ENCODE measurements at regions not wholly inside any gene's neighbourhood (a gene's known extent, or its start where the extent isn't known, plus 50 kb on each side); places are given as distances from the start of the nearest gene placed in this dataset.
"Not testable (repeated sequence)": the region's sequence is repeated elsewhere in the genome, so short reads cannot be mapped to it uniquely, and the experiment has no call there.

DNA sequence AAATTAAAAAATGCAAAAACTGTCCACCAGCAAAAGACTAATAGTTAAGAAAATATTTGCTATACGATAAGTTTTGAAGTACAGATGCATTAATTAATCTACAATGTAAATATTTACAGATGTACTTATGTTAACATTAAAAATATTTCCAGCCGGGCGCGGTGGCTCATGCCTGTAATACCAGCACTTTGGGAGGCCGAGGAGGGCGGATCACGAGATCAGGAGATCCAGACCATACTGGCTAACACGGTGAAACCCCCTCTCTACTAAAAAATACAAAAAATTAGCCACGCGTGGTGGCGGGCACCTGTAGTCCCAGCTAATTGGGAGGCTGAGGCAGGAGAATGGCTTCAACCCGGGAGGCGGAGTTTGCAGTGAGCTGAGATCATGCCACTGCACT is 982.8 kb downstream of the SLC6A15 start:
- DNase-seq (ENCODE audit: low read depth) = not testable (repeated sequence)

DNA sequence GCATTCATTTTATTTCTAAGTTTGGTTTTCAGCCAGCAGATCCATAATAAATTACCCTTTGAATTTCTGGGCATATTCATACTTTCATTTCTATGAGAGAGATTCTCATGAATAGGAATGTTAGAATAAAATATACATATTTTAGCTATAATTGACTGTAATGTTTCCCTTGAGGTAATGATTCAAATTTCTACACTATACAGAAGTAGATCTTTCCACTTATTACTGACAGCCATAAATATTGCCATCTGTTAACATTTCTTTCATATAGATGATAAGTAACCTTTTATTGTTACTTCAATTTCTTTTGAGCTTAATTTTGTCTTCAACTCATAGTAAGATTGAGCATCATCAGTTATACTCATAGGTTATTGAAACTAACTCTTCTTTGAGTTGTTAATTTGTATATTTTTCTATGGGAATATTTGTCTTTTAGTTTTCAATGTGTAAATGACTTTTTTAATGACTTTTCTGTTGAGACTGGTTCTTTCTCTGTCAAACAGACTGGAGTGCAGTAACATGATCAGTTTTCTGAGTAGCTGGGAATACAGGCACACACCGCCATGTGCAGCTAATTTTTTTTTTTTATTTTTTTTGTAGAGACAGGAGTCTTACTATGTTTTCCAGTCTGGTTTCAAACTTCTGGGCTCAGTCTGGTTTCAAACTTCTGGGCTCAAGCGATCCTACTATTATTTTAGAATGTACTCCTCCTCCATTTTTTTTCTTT is 991.6 kb downstream of the SLC6A15 start:
- no peak for DNase-seq (ENCODE audit: low read depth)

DNA sequence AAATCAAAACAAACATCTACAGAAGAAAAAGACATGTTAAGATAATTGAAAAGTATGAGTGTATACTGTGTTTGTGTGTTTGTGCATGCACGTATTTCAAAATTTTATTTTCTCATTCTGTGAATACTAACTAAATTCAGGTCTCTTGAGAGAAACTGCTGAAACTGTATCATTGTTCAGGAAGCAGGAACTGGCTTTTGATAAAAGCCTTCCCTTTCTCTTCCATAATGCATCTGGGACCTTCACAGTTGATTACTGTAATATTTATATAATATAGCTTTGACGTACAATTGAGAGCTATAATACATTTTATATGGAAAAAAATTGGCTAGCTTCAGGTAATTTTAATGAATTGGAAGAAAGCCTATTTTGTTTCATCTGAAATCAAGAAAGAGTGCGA is 993.5 kb downstream of the SLC6A15 start:
- DNase-seq (ENCODE audit: low read depth) = no peak

DNA sequence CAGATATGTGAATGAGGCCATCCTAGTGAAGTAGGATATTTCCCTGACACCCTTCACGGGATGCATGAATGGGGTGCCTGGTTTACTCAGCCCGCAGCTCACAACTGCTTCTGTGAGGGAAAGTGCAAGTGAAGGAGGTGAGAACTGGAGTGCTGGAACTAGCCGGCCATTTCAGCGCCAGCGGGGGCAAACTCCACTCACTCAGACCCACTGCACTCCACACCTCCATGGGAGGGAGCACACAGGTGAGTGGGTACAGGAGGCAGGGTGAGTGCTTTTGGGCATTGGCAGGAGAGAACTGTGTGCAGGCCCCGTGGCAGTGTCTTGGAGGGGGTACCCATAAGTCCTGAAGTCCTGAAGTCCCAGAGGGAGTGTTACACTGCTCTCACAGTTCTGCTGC is 1008.4 kb downstream of the SLC6A15 start:
- DNase-seq (ENCODE audit: low read depth) = no peak

DNA sequence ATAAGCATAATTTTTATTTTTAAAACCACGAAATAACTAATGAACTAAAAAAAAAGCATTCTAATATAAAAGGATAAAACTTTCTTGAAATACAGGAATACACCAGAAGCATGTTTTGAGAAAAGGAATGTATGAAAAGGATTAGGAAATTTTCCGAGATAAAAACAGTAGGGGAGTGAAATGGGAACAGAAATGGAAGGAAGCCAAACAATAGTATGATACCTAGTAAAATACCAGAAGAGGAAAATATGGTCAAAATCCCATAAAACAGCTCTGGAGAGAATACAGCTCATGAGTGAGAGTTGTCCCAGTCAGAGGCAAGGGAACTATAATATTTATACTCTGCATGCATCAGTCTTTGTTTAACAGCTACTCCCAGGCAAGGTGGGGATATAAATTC is 1016.2 kb downstream of the SLC6A15 start:
- DNase-seq (ENCODE audit: low read depth) = no peak

DNA sequence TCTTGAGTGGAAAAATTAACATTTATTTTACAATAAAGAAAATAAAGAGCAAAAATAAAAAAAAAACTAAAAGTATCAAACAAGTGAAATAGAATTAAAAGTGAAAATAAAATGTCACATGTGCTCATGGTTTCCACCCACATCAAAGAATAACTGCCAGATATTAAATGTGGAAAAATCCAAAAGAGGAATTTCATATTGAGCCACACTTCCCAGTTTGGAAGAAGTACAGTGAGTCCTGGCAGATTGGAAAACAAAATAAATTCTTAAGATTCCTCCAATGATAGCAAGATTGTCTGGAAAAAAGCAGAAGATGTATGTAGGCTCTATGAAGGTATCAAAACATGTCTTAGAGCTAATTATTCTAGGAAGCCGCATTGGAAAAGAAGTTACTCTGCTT is 1019.5 kb downstream of the SLC6A15 start:
- DNase-seq (ENCODE audit: low read depth) = no peak

DNA sequence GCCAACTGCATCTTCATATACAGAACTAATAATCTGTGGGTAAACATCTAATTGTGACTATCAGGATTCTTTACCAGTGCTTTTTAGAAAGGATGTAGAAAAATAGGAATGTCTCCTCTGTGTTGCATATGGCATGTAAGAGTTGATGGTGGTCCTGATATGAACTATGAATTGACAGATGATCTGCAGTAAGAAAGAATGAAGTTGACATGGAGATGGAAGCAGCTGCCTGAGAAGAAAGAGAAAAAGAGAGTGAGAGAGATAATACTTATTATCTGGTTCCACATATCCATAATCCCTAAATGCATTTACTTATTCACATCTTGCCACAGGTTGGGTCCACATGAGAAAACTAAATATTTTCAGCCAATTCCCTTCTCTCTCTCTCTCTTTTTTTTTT is 1022.9 kb downstream of the SLC6A15 start:
- no peak for DNase-seq (ENCODE audit: low read depth)

DNA sequence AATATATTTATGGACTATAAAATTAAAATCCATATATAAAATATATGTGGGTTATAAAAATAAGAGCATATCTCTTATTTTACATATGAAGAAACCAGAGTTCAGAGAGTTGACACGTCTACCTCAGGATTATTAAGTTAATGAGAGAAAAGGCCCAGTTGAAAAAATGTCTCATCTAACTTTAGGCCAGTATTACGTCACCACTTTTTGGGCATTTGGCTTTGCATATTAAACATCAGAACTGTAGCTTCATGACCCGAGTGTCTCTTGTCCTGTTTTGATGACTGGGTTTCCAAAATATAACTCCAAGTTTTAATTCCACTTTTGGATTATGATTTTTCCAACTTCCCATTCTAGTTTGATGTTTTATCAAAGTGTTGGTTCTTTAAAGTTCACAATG is 1026.1 kb downstream of the SLC6A15 start:
- no peak for DNase-seq (ENCODE audit: low read depth)

DNA sequence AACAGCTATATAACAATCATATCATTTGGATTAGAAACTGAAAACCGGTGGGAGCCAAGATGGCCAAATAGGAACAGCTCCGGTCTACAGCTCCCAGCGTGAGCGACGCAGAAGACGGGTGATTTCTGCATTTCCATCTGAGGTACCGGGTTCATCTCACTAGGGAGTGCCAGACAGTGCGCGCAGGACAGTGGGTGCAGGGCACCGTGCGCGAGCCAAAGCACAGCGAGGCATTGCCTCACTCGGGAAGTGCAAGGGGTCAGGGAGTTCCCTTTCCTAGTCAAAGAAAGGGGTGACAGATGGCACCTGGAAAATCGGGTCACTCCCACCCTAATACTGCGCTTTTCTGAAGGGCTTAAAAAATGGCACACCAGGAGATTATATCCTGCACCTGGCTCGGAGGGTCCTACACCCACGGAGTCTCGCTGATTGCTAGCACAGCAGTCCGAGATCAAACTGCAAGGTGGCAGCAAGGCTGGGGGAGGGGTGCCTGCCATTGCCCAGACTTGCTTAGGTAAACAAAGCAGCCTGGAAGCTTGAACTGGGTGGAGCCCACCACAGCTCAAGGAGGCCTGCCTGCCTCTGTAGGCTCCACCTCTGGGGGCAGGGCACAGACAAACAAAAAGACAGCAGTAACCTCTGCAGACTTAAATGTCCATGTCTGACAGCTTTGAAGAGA is 1041.5 kb downstream of the SLC6A15 start:
- DNase-seq (ENCODE audit: low read depth) = not testable (repeated sequence)

DNA sequence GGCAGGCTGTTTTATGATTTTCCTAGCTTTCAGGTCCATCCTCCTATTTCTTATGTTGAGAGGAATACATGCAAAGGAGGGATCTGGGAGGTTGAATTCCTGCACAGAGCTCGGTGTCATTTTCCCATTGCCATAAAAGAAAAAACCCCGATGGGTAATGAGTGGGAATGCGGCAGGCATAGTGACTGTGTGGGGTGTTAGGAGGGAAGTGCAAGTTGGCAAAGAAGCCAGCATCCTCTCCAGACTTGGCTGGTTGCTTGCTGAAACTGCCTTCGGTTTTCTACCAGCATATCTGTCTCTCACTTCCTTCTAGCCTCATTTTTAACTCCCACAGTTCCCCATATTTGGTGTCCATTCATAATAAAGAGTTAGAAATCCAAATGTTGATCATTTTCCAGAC is 1046.1 kb downstream of the SLC6A15 start:
- no peak for DNase-seq (ENCODE audit: low read depth)

DNA sequence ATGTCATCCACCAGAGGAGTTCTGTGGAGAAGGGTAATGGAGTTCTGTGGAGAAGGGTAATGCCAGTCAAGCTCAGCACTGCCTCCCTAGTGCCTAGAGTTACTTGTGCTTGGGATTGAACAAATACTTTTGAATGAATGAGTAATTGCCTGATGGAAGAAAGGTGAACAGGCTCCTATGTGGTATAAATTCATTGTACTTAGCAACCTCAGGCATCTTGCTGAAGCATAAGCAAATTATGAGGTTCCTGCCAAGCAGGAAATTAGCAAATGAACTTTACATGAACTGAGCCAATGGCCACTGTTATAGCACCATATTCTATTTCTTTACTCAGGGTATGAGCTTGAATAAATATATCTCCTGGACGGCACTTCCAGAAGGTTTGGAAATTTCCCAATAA is 1047.2 kb downstream of the SLC6A15 start:
- no peak for DNase-seq (ENCODE audit: low read depth)

DNA sequence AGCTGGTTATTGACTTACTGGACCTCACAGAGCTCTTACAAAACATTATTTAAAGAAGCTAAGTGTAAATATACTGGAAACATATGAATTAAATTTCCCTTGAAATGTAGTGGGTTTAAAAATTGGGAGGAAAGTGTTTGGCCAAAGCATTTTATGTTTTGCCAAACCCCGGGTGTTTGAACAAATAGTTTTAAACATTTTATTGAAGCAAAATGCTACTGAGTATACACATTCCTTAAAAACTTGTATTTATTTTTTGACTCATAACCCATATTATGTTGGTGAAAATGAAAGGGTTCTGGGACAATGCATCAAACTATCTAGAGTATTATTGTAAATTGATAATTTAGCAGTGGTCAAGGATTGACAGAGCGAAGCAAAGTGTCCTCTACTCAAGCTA is 1048.5 kb downstream of the SLC6A15 start:
- no peak for DNase-seq (ENCODE audit: low read depth)

DNA sequence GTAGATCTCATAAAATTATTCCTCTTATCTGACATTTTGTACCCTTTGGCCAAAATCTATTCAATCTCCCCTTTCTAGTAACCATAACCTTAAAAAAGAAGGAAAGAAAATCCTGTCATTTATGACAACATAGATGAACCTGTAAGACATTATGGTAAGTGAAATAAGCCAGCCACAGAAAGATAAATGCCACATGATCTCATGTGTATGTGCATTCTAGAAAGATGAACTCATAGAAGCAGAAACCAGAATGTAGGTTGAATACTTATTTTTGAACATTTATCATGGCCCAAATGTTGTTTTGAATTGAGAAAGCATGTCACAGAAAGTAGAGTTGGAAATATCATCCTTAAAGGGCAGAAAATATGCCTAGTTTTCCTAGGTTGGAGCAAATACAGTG is 1053.6 kb downstream of the SLC6A15 start:
- DNase-seq (ENCODE audit: low read depth) = no peak

DNA sequence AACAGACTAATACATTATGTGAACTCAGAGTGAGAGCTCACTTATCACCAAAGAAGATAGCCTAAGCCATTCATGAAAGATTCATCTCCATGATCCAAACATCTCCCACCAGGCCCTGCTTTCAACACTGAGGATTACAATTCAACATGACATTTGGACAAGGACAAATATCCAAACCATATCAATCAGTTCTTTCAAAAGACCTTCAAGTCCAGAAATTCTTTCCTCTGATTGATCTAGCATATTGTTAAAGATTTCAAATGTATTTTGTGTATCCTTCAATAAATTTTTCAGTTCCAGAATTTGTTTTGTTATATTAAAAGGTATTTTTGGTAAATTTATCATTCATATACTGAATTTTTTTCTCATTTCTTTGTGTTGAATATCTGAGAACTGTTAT is 1055.8 kb downstream of the SLC6A15 start:
- no peak for DNase-seq (ENCODE audit: low read depth)

DNA sequence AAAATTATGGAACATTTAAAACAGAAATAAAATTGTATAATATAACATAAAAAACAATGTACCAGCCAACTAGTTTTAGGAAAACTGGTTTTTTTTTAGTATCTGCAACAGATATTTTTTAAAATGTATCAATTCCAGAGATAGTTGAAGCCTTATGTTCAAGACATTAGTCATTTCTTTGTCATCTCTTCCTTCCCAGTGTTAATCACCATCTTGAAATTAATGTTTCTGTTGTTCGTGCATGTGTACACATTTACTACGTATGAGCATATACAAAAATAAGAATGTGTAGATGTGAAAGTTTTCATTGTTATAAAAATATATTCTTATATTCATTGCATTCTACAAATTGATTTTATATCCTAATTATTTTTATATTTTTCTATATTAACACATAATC is 1062.1 kb downstream of the SLC6A15 start:
- DNase-seq (ENCODE audit: low read depth) = no peak

DNA sequence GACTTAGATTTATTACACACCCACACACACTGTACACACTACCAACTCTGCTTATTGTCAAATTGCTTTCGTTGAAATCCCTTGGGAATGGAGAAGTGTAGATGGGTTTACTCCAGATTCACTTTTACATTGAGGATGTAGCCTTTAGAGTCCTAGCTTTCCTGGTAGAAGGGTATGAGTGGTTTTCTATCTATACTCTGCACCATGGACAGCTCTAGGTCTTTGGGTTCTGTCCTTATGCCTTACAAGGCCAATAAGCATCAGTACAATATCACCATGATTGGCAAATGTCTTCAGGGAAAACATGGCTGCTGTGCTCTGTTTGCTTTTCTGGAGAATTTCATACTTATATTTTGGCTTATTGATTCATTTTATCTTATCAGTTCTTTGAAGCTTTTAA is 1063.9 kb downstream of the SLC6A15 start:
- no peak for DNase-seq (ENCODE audit: low read depth)

DNA sequence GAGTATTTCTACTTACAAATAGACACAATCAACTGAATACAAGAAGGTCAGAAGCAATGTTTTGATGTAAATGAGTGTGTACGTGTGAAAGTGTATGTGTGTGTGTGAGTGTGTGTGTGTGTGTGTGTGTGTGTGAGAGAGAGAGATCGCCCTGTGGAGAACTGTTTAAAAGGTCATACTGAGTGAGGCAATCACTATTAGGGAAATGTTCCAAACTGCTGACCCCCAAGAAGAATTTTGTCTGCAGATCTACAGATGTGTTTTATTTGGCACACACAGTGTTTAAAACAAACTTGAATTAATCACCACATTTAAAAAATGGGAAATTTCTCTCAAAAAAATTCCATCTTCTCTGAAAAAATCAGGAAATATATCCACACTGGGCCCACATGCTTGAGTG is 1069.1 kb downstream of the SLC6A15 start:
- no peak for DNase-seq (ENCODE audit: low read depth)

DNA sequence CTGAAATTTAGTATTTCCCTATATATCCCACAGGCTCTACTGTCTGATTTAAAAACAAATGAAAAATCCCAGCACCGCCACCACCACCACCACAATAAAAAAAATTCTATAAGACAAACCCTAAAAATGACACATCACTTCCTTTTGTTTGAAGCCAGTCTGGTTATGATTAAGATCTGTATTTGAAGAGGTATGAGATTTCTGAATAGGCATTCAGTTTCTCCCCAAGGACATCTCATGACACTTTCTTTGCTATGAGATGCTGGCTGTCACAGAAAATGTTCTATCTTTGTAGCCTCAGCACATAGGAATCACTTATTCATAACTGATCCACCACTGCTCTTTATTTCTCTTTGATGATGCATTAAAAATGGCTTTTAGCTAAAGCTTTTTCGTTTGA is 1071.0 kb downstream of the SLC6A15 start:
- DNase-seq (ENCODE audit: low read depth) = no peak

DNA sequence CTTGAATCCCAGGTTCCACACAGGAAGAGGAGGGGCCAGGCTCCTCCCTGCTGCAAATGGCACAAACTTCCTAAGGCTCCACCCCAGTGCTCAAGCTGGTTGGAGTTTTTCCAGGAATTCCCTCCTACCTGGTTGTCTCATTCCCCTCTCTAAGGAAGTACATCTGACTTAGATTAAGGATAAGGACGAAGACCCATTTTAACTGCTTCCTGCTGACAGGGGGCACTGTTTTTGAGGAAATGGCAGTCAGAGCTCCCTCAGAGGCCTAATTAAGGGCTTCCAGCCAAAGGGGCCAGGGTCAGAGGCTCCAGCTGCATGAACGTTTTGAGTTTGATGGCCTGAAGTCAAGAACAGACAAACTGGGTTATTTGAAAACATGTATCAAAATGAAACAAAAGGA is 1084.7 kb downstream of the SLC6A15 start:
- DNase-seq (ENCODE audit: low read depth) = no peak

DNA sequence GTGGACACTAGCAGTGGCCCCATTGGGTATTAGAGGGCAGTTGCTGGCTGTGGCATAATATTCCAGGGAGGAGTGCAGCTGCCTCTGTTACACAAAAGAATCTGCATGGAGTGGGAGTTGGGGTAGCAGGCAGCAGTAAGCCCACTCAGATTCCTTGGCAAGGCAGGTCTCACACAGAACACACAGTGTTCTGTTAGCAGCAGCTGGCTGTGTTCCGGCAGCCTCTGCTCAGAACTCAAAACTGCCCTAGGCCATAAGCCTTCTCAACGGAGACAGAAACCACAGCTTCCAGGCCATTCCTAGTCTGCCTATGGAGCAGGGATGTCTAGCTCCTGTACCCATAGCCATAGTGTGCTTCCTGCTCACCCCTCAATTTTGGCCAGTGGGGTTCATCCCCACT is 1085.4 kb downstream of the SLC6A15 start:
- DNase-seq (ENCODE audit: low read depth) = no peak

DNA sequence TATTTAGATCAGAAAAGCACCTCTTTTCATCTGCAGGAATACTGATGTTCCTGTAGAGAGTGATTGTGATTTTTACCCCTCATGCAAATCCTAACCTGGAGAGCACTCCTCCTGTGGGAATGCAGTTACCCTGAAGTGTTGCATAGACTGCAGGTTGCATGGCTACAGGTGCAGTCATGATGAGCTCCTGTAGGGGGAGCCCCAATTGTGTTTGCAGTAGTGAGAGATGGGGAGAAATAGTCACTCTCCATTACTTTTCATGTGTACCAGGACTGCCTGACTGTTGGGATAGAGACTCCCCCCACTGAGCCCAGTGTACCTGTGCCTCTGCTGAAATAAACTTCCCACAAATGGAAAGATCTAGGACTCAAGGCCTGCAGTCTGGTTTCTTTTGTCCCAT is 1086.5 kb downstream of the SLC6A15 start:
- peak; percentile 2 for DNase-seq (ENCODE audit: low read depth)

DNA sequence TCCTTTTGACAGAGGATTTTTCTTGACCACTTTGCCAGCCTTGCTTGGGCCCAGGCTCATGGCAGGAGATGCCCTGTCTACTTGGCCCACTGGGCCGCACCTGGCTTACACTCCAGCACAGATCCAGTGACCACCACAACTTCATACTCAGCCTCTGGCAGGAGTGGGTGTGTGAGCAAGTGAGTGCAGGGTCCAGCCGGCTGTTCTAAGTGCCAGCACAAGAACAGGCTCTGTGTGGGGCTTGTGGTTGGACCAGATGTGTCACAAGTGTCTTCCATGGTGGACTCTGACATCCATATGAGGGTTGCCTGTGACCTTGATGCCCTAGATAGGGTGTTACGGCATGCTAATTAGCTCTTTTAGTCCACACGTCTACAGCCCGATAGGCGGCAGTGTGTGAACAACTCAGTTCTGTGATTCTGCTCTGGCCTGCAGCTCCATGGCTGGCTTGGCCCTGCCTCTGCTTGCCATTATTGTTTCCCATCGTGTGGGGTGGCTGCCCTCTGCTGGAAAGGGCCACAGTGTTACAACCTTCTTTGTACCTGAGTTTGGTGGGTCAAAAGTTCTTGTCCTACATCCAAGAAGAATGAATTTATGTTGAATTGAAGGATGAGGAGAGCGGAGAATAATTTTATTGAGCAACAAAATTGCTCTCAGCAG is 1089.1 kb downstream of the SLC6A15 start:
- no peak for DNase-seq (ENCODE audit: low read depth)

DNA sequence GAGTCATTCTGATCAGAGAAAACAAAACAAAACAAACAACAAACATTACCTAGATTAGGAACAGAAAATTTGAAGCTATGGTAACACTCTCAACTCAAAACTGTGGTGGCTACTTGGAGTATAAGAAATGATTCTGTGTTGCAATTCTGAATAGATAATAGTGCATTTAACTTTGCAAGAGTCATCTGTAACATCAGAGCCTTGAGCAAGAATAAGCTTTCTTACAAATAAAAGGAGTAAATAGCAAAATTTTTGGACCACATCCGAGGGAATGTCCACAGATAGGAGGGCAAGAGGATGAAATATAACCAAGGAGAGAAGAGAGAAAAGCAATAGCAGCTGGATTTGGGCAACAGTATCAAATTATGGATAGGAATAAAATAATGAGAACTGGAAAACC is 1090.6 kb downstream of the SLC6A15 start:
- DNase-seq (ENCODE audit: low read depth) = no peak

DNA sequence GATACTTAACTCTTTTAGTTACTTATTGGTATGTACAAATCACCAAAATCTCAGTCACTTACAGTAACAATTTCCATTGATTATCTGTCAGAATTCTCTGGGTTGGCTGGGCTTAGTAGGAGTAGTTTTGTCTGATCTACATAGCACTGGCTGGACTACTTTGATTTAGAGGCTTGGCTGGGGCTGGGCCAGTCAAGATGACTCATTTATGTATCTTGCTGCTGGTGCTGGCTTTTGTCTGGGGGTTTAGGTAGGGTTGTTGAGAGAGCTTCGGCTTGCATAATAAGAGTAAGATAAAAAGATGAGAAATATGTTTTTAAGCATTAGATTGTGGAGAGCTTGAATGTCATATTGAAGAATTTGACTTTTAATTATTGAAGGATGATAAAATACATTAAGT is 1093.7 kb downstream of the SLC6A15 start:
- DNase-seq (ENCODE audit: low read depth) = no peak
